SIG-M5 treated with dmso at 0.1 percent for 504 hours (cell line): ENCODE measurements at regions not wholly inside any gene's neighbourhood (a gene's known extent, or its start where the extent isn't known, plus 50 kb on each side); places are given as distances from the start of the nearest gene placed in this dataset.
A peak's percentile ranks its signal among the peaks of the same experiment; 100 is the strongest.

Experiments
- DNase-seq: peaks from one replicate; lab custom pipeline; 2025; ENCODE audit not compliant: unreplicated experiment; lab: John Stamatoyannopoulos, UW

DNA sequence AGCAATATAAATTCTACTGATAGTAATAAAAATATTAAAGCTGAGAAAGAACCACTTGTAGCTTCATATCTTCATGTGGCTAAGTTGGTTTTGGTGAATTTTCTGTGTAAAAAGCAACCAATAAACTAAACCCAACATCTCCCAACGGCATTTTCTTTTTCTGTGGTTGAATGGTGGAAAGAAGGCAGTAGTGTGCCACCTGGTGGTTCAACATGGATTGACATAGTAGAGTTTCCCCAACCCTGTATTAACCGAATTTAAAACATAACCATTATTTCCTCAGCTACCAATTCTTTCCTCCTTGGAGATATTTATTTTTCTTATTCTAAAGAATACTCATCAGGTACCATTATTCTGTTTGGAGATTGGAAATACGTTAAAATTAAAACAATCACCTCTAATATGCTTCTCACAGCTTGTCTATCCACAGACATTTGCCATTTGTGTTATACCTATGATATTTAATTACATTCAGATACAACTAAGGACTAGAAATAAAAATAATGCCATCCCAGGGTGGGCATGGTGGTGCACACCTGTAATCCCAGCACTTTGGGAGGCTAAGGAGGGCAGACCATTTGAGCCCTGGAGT is 117.1 kb upstream of the EEF1E1 start:
- DNase-seq, result peak; percentile 51

GRCh38 chr6:8218861-8219260 is 116.5 kb upstream of the EEF1E1 start:
- DNase-seq, result no peak

- no peak for DNase-seq
Observed at GRCh38 chr6:8215631-8216030, 113.3 kb upstream of the EEF1E1 start.

DNA sequence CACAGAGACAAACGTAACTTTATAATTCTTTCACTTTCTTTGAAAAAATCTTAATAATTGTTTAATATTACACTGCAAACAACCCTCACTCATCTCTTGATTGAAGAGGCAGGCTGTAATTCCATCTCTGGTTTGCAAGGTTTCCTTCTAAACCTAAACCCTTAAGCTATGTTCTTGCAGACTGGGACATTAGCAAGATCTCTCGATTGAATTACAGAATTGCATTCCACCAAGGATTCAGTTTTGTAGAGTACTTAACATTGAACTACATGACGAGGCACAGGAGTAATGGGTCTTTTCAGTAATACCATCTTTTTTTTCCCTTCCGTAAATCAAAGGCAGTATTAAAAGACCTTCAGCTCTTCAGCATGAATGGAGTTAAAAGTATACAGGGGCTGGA is 111.6 kb upstream of the EEF1E1 start:
- DNase-seq, result no peak

- DNase-seq, result no peak
Observed at GRCh38 chr6:8212720-8213434, 110.5 kb upstream of the EEF1E1 start.

DNA sequence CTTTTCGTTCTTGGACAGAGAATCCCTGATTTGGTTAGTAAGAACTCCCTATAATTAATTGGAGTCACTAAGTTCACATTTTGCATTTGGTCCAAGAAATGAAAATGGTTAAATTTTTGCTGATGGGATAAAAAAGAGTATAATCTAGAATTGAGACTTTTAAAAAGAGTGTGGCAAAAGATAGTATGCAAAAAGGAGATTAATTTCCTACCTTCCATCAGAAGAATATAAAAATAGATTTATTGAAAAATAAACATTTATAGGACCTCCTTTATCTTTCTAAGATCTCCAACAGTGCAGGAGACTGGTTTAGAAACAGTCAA is 105.5 kb upstream of the EEF1E1 start:
- no peak for DNase-seq

- no peak for DNase-seq
Observed at GRCh38 chr6:8207191-8207868, 105.0 kb upstream of the EEF1E1 start.

GRCh38 chr6:8203337-8203736 is 101.0 kb upstream of the EEF1E1 start:
- DNase-seq, result no peak

GRCh38 chr6:8201679-8202078 is 99.3 kb upstream of the EEF1E1 start:
- DNase-seq, result no peak

GRCh38 chr6:8200255-8200654 is 97.9 kb upstream of the EEF1E1 start:
- DNase-seq, result no peak

DNA sequence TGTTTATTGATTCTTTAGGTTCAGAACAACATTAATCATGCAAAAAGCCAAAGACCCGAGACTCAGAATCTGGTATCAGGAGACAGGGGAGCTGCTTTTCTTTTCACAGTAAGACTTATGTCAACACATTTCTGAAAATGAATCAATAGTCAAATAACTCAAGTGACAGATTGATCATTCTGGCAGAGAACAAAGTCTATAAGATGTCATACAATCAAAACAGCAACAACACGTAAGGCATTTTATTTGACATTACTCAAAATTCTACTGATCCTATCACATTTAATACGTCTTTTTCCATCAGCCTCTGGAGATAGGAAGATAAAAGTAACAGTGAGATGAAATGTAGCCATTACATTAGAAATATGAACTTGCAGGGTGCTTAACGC is 93.4 kb upstream of the EEF1E1 start:
- no peak for DNase-seq

GRCh38 chr6:8195040-8195713 is 92.8 kb upstream of the EEF1E1 start:
- DNase-seq, result no peak

DNA sequence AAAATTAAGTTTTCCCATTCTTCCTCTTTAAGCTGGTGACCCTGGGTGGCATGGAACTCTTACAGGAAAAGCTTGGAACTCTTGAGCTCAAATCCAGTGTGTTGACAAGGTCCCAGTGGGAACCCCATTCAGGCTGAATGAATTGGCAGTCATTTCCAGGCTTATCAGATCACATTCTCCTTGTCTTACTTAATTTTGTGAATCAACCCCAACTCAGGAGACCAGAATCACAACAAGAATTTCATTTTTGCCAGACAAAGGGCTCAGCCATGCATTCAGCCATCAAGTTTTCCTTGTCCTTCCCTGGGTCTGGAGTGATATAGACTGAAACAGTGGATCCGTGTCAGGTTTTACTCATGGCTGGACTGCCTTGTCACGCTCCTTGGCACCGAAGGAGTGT is 92.1 kb upstream of the EEF1E1 start:
- DNase-seq, result no peak

DNA sequence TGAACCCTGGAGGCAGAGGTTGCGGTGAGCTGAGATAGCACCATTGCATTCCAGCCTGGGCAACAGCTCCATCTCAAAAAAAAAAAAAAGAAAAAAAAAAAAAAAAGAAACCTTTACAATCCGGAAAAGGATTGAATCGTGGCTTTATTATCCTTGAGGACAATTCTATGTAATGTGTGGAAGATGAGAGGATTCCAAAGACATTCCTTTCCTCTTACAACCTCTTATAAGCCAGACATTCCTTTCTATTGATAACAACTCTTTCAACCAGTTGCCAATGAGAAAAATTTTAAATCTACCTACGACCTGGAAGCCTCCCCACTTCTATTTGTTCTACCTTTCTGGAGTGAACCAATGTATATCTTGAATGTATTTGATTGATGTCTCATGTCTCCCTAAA is 91.2 kb upstream of the EEF1E1 start:
- no peak for DNase-seq

GRCh38 chr6:8192597-8192996 is 90.2 kb upstream of the EEF1E1 start:
- no peak for DNase-seq

DNA sequence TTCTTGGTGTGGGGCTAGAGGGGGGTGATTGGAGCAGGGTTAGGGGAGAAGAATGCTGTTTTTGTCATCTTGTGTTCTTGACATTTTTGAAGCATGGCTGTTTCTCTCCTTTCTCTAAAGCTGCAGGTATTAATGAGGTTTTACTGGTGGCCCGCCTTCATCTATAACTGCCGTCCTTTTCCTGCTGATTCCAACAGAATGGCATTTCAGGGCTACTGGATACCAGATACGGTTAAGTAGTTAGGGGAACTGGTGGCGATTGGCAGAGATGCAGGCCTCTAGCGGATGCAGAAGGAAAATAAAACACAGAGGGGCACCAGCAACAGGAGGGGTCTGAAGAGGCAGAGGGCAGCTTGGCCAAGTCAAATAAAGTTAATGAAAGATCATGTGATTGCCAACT is 89.7 kb upstream of the EEF1E1 start:
- no peak for DNase-seq

- DNase-seq, result no peak
Observed at GRCh38 chr6:8191629-8192028, 89.3 kb upstream of the EEF1E1 start.

DNA sequence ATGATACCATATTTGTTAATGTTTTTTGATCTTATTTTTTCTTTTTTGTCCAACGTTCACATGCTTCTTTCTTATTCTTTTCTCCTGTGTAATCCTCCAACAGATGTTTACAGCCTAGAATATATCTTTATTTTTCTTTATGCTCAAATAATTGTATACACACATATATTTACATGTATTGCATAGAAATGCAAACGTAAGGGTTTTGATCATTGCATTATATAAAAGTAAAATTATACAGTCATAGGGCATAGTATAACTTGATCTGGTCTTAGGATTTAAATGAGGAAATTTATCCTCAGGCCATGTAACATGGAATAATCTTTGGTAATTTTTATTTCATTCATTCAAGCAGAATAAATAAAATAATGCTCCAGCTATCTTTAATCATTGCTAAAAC is 84.9 kb upstream of the EEF1E1 start:
- no peak for DNase-seq

GRCh38 chr6:8182902-8183665 is 80.7 kb upstream of the EEF1E1 start:
- DNase-seq, result no peak

DNA sequence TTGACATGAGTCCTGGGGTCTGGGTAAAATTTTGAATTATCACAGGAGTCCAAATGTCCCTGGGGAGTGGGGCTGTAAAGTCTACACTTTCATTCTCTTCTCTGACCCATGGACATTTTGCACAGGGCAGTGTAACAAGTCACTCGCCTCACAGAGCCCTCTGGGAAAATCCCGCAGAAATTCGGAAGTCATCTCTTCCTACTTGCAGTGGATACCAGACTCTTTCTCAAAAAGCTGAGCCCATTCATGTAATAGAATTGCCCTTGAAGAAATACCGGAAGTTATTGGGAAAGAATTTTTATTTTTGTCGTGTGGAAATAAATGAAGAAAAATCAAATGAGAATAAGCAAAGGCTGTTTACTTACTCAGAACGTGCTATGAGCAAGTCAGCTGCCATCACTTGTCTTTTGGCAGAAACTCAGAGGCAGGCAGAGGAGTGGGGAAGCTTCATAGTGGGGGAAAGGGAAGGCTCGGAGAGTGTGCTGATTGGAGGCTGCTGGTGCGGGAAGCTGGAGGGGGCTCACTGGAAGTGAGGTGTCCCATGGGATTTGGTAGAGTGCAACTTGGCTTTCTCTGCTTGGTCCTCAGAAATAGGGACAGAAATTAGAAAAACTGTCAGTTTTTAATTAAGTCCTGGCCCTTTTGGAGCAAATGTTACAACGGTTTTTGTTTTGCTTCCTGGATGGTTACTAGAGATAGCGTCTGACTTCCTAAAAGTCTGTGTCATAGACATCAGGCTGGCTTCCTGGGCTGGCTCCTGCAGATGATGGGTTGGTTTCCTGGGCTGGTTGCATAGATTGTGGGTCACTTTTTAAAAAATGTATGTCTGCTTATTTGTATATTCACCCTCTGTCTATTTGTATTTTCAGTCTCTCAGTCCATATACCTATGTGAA is 79.8 kb upstream of the EEF1E1 start:
- DNase-seq, result no peak
